Type B pancreatic cell (in vitro differentiated cells): ENCODE measurements at regions not wholly inside any gene's neighbourhood (a gene's known extent, or its start where the extent isn't known, plus 50 kb on each side); places are given as distances from the start of the nearest gene placed in this dataset.

Source experiments
- DNase-seq: peaks from one replicate; pipeline ENCODE4 v3.0.0; 2021; ENCODE audit warnings: mixed read lengths; ENCODE audit not compliant: unreplicated experiment; ENCODE audit errors: extremely low spot score
- H3K27ac Mint-ChIP-seq: 2 replicates; pipeline ENCODE4 v1.8.0; 2021; ENCODE audit warnings: mild to moderate bottlenecking, mixed read lengths
- H3K27me3 Mint-ChIP-seq: 2 replicates; pipeline ENCODE4 v1.8.0; 2021; ENCODE audit warnings: mixed read lengths
- H3K36me3 Mint-ChIP-seq: 2 replicates; pipeline ENCODE4 v1.8.0; 2021; ENCODE audit warnings: mixed read lengths
- H3K4me1 Mint-ChIP-seq: one replicate; pipeline ENCODE4 v1.8.0; 2021; ENCODE audit warnings: mixed read lengths; ENCODE audit not compliant: unreplicated experiment
- H3K4me3 Mint-ChIP-seq: 2 replicates; pipeline ENCODE4 v1.8.0; 2021; ENCODE audit warnings: mild to moderate bottlenecking, mixed read lengths
- H3K9me3 Mint-ChIP-seq: 2 replicates; pipeline ENCODE4 v1.8.0; 2021; ENCODE audit warnings: mixed read lengths
- CTCF ChIP-seq: fragments of 200-600 bp; sonication (generic); conservative IDR thresholded peaks from 2 replicates; pipeline ENCODE4 v1.5.0; 2021; ENCODE audit warnings: antibody characterized with exemption, mild to moderate bottlenecking

GRCh38 chr11:109326781-109327180, 95.2 kb upstream of the C11orf87 start:
- Mint-ChIP-seq H3K9me3 (no peaks in the 10 kb centered on the region), H3K36me3 (no peaks in the 10 kb centered on the region), H3K4me3 (no peak overlapping the region), H3K27me3 (peaks cover 9% of the 10 kb centered on the region), H3K4me1 (no peaks in the 10 kb centered on the region), H3K27ac (no peak overlapping the region)
- DNase-seq, result no peak
- TF ChIP-seq CTCF, result no peak

- Mint-ChIP-seq H3K4me3 (no peak overlapping the region), H3K36me3 (no peaks in the 10 kb centered on the region), H3K9me3 (no peaks in the 10 kb centered on the region), H3K27ac (no peak overlapping the region), H3K27me3 (peaks cover 6% of the 10 kb centered on the region), H3K4me1 (no peaks in the 10 kb centered on the region)
- no peak for TF ChIP-seq CTCF
- DNase-seq, result no peak
Observed at GRCh38 chr11:109329716-109330115, 92.3 kb upstream of the C11orf87 start.

GRCh38 chr11:109338131-109338530, 83.9 kb upstream of the C11orf87 start:
- Mint-ChIP-seq H3K4me1 (no peaks in the 10 kb centered on the region), H3K27me3 (peaks cover 3% of the 10 kb centered on the region), H3K27ac (no peak overlapping the region), H3K9me3 (no peaks in the 10 kb centered on the region), H3K36me3 (no peaks in the 10 kb centered on the region), H3K4me3 (no peak overlapping the region)
- no peak for DNase-seq
- no peak for TF ChIP-seq CTCF

GRCh38 chr11:109342261-109342660, 79.7 kb upstream of the C11orf87 start:
- H3K4me3 Mint-ChIP-seq, result no peak overlapping the region
- no peaks in the 10 kb centered on the region for H3K9me3 Mint-ChIP-seq
- H3K27ac Mint-ChIP-seq, result no peak overlapping the region

GRCh38 chr11:109343242-109343641, 78.7 kb upstream of the C11orf87 start:
- Mint-ChIP-seq H3K4me1 (no peaks in the 10 kb centered on the region), H3K27me3 (peaks cover 7% of the 10 kb centered on the region), H3K27ac (no peak overlapping the region), H3K9me3 (no peaks in the 10 kb centered on the region), H3K4me3 (no peak overlapping the region), H3K36me3 (no peaks in the 10 kb centered on the region)
- no peak for DNase-seq
- TF ChIP-seq CTCF, result no peak

More at GRCh38 chr11:109342261-109342660, 79.7 kb upstream of the C11orf87 start:
- Mint-ChIP-seq H3K4me1 (no peaks in the 10 kb centered on the region), H3K27me3 (peaks cover 4% of the 10 kb centered on the region), H3K36me3 (no peaks in the 10 kb centered on the region)
- no peak for DNase-seq
- no peak for TF ChIP-seq CTCF

GRCh38 chr11:109347304-109347703, 74.7 kb upstream of the C11orf87 start:
- Mint-ChIP-seq H3K27me3 (peaks cover 9% of the 10 kb centered on the region), H3K4me3 (no peak overlapping the region), H3K36me3 (no peaks in the 10 kb centered on the region), H3K4me1 (peaks cover 4% of the 10 kb centered on the region), H3K27ac (no peak overlapping the region), H3K9me3 (no peaks in the 10 kb centered on the region)
- no peak for DNase-seq
- TF ChIP-seq CTCF, result no peak
